GM19463 (cell line): ENCODE measurements at regions not wholly inside any gene's neighbourhood (a gene's known extent, or its start where the extent isn't known, plus 50 kb on each side); places are given as distances from the start of the nearest gene placed in this dataset.

Experiments used
- ATAC-seq: cut with Tn5 transposase; IDR thresholded peaks from one replicate; pipeline ENCODE4 v1.9.1; 2021; ENCODE audit warnings: mild to moderate bottlenecking, moderate library complexity; ENCODE audit not compliant: unreplicated experiment

GRCh38 chr6:121967631-121968030 is 431.8 kb upstream of the HSF2 start:
- no peak for ATAC-seq

- no peak for ATAC-seq
Measured at GRCh38 chr6:121971931-121972335, 427.5 kb upstream of the HSF2 start.

- ATAC-seq = no peak
Measured at GRCh38 chr6:121984956-121985355, 414.5 kb upstream of the HSF2 start.

GRCh38 chr6:121993362-121993761 is 406.1 kb upstream of the HSF2 start:
- ATAC-seq = no peak

- ATAC-seq = no peak
Measured at GRCh38 chr6:121994919-121995318, 404.5 kb upstream of the HSF2 start.

- no peak for ATAC-seq
Measured at GRCh38 chr6:121998631-121999030, 400.8 kb upstream of the HSF2 start.

- ATAC-seq = no peak
Measured at GRCh38 chr6:121999456-122000065, 399.9 kb upstream of the HSF2 start.

GRCh38 chr6:122005661-122006060 is 393.8 kb upstream of the HSF2 start:
- no peak for ATAC-seq

GRCh38 chr6:122007339-122007738 is 392.1 kb upstream of the HSF2 start:
- ATAC-seq = no peak

- no peak for ATAC-seq
Measured at GRCh38 chr6:122008101-122008999, 391.1 kb upstream of the HSF2 start.

GRCh38 chr6:122009000-122009350 is 390.5 kb upstream of the HSF2 start:
- no peak for ATAC-seq

- ATAC-seq = no peak
Measured at GRCh38 chr6:122012578-122012977, 386.9 kb upstream of the HSF2 start.

- ATAC-seq = no peak
Measured at GRCh38 chr6:122014961-122015360, 384.5 kb upstream of the HSF2 start.

- ATAC-seq = peak; percentile 98
Measured at GRCh38 chr6:122020588-122021264, 378.7 kb upstream of the HSF2 start.

- ATAC-seq = no peak
Measured at GRCh38 chr6:122025104-122025503, 374.3 kb upstream of the HSF2 start.

- ATAC-seq = no peak
Measured at GRCh38 chr6:122026582-122027369, 372.7 kb upstream of the HSF2 start.

- no peak for ATAC-seq
Measured at GRCh38 chr6:122028933-122029522, 370.4 kb upstream of the HSF2 start.

- ATAC-seq = peak; percentile 92
Measured at GRCh38 chr6:122033564-122034181, 365.8 kb upstream of the HSF2 start.

GRCh38 chr6:122035173-122035572 is 364.3 kb upstream of the HSF2 start:
- ATAC-seq = no peak

GRCh38 chr6:122040261-122040660 is 359.2 kb upstream of the HSF2 start:
- no peak for ATAC-seq
